ENCODE measurements at regions not wholly inside any gene's neighbourhood (a gene's known extent, or its start where the extent isn't known, plus 50 kb on each side); places are given as distances from the start of the nearest gene placed in this dataset.

GRCh38 chr3:168285506-168285905 lies 189.8 kb upstream of the GOLIM4 start:
- no peak overlapping the region for H3K9ac ChIP-seq (ENCODE audit: insufficient read length)
- no peak for DNase-seq (ENCODE audit: low read depth, low spot score)
- TF ChIP-seq EZH2 (IDR thresholded peaks at IDR 0.05) (no peak), FOXP2 (optimal IDR thresholded peaks at IDR 0.05; ENCODE audit: control extremely low read depth, extremely low read length, insufficient read depth) (no peak), POLR2AphosphoS5 (IDR thresholded peaks at IDR 0.05; ENCODE audit: borderline replicate concordance, low read depth, low read length) (no peak)
- no peak overlapping the region for H3K27ac ChIP-seq
- H3K36me3 ChIP-seq (ENCODE audit: insufficient read depth, low read length): no peaks in the 10 kb centered on the region
- no peak overlapping the region for H3K4me3 ChIP-seq
- H3K9me3 ChIP-seq (ENCODE audit: low read depth, low read length): no peaks in the 10 kb centered on the region

GRCh38 chr3:168284728-168285127 lies 189.0 kb upstream of the GOLIM4 start:
- Histone ChIP-seq H3K4me3 (no peak overlapping the region), H3K9ac (ENCODE audit: insufficient read length) (no peak overlapping the region), H3K27ac (no peak overlapping the region), H3K36me3 (ENCODE audit: insufficient read depth, low read length) (no peaks in the 10 kb centered on the region), H3K9me3 (ENCODE audit: low read depth, low read length) (no peaks in the 10 kb centered on the region)
- TF ChIP-seq EZH2 (IDR thresholded peaks at IDR 0.05) (no peak), FOXP2 (optimal IDR thresholded peaks at IDR 0.05; ENCODE audit: control extremely low read depth, extremely low read length, insufficient read depth) (no peak), POLR2AphosphoS5 (IDR thresholded peaks at IDR 0.05; ENCODE audit: borderline replicate concordance, low read depth, low read length) (no peak)
- no peak for DNase-seq (ENCODE audit: low read depth, low spot score)

GRCh38 chr3:168275662-168276061 lies 179.9 kb upstream of the GOLIM4 start:
- Histone ChIP-seq H3K9ac (ENCODE audit: insufficient read length) (no peak overlapping the region), H3K4me3 (no peak overlapping the region), H3K27ac (no peak overlapping the region), H3K36me3 (ENCODE audit: insufficient read depth, low read length) (no peaks in the 10 kb centered on the region), H3K9me3 (ENCODE audit: low read depth, low read length) (no peaks in the 10 kb centered on the region; the same call in 1 of the 2 replicates)
- no peak for TF ChIP-seq EZH2 (IDR thresholded peaks at IDR 0.05)
- no peak for DNase-seq (ENCODE audit: low read depth, low spot score)

GRCh38 chr3:168273917-168274316 lies 178.2 kb upstream of the GOLIM4 start:
- H3K27ac ChIP-seq: no peak overlapping the region
- TF ChIP-seq FOXP2 (optimal IDR thresholded peaks at IDR 0.05; ENCODE audit: control extremely low read depth, extremely low read length, insufficient read depth): no peak
- no peak for TF ChIP-seq EZH2 (IDR thresholded peaks at IDR 0.05)
- TF ChIP-seq POLR2AphosphoS5 (IDR thresholded peaks at IDR 0.05; ENCODE audit: borderline replicate concordance, low read depth, low read length): no peak
- DNase-seq (ENCODE audit: low read depth, low spot score): no peak

GRCh38 chr3:168273036-168273435 lies 177.3 kb upstream of the GOLIM4 start:
- no peak overlapping the region for H3K9ac ChIP-seq (ENCODE audit: insufficient read length)
- H3K4me3 ChIP-seq: no peak overlapping the region
- H3K27ac ChIP-seq: no peak overlapping the region
- TF ChIP-seq EZH2 (IDR thresholded peaks at IDR 0.05): no peak
- TF ChIP-seq POLR2AphosphoS5 (IDR thresholded peaks at IDR 0.05; ENCODE audit: borderline replicate concordance, low read depth, low read length): no peak
- no peaks in the 10 kb centered on the region for H3K36me3 ChIP-seq (ENCODE audit: insufficient read depth, low read length)
- H3K9me3 ChIP-seq (ENCODE audit: low read depth, low read length): no peaks in the 10 kb centered on the region; the same call in 1 of the 2 replicates
- DNase-seq (ENCODE audit: low read depth, low spot score): no peak

More at GRCh38 chr3:168273917-168274316, 178.2 kb upstream of the GOLIM4 start:
- Histone ChIP-seq H3K9ac (ENCODE audit: insufficient read length) (no peak overlapping the region), H3K4me3 (no peak overlapping the region), H3K9me3 (ENCODE audit: low read depth, low read length) (no peaks in the 10 kb centered on the region; the same call in 1 of the 2 replicates), H3K36me3 (ENCODE audit: insufficient read depth, low read length) (no peaks in the 10 kb centered on the region)

- no peak for TF ChIP-seq FOXP2 (optimal IDR thresholded peaks at IDR 0.05; ENCODE audit: control extremely low read depth, extremely low read length, insufficient read depth)
- TF ChIP-seq POLR2AphosphoS5 (IDR thresholded peaks at IDR 0.05; ENCODE audit: borderline replicate concordance, low read depth, low read length): no peak
- no peak for TF ChIP-seq EZH2 (IDR thresholded peaks at IDR 0.05)
- no peak overlapping the region for H3K27ac ChIP-seq
- no peak overlapping the region for H3K4me3 ChIP-seq
- no peaks in the 10 kb centered on the region; the same call in 1 of the 2 replicates for H3K9me3 ChIP-seq (ENCODE audit: low read depth, low read length)
- no peaks in the 10 kb centered on the region for H3K36me3 ChIP-seq (ENCODE audit: insufficient read depth, low read length)
- DNase-seq (ENCODE audit: low read depth, low spot score): no peak
- H3K9ac ChIP-seq (ENCODE audit: insufficient read length): no peak overlapping the region
These were observed 176.7 kb upstream of the GOLIM4 start for GRCh38 chr3:168272343-168272985.

- H3K9me3 ChIP-seq (ENCODE audit: low read depth, low read length): no peaks in the 10 kb centered on the region; the same call in 1 of the 2 replicates
- no peaks in the 10 kb centered on the region for H3K36me3 ChIP-seq (ENCODE audit: insufficient read depth, low read length)
- no peak overlapping the region for H3K9ac ChIP-seq (ENCODE audit: insufficient read length)
- no peak for DNase-seq (ENCODE audit: low read depth, low spot score)
- TF ChIP-seq EZH2 (IDR thresholded peaks at IDR 0.05): no peak
- no peak for TF ChIP-seq POLR2AphosphoS5 (IDR thresholded peaks at IDR 0.05; ENCODE audit: borderline replicate concordance, low read depth, low read length)
- TF ChIP-seq FOXP2 (optimal IDR thresholded peaks at IDR 0.05; ENCODE audit: control extremely low read depth, extremely low read length, insufficient read depth): no peak
- no peak overlapping the region for H3K4me3 ChIP-seq
- no peak overlapping the region for H3K27ac ChIP-seq
These were observed 176.2 kb upstream of the GOLIM4 start for GRCh38 chr3:168271932-168272331.

- Histone ChIP-seq H3K9ac (ENCODE audit: insufficient read length) (no peak overlapping the region), H3K36me3 (ENCODE audit: insufficient read depth, low read length) (no peaks in the 10 kb centered on the region), H3K9me3 (ENCODE audit: low read depth, low read length) (no peaks in the 10 kb centered on the region; the same call in 1 of the 2 replicates), H3K27ac (no peak overlapping the region), H3K4me3 (no peak overlapping the region)
- no peak for DNase-seq (ENCODE audit: low read depth, low spot score)
- TF ChIP-seq FOXP2 (optimal IDR thresholded peaks at IDR 0.05; ENCODE audit: control extremely low read depth, extremely low read length, insufficient read depth) (no peak), EZH2 (IDR thresholded peaks at IDR 0.05) (no peak), POLR2AphosphoS5 (IDR thresholded peaks at IDR 0.05; ENCODE audit: borderline replicate concordance, low read depth, low read length) (no peak)
These were observed 173.3 kb upstream of the GOLIM4 start for GRCh38 chr3:168269001-168269400.

- no peak overlapping the region for H3K9ac ChIP-seq (ENCODE audit: insufficient read length)
- no peaks in the 10 kb centered on the region; the same call in 1 of the 2 replicates for H3K9me3 ChIP-seq (ENCODE audit: low read depth, low read length)
- TF ChIP-seq POLR2AphosphoS5 (IDR thresholded peaks at IDR 0.05; ENCODE audit: borderline replicate concordance, low read depth, low read length) (no peak), FOXP2 (optimal IDR thresholded peaks at IDR 0.05; ENCODE audit: control extremely low read depth, extremely low read length, insufficient read depth) (no peak), EZH2 (IDR thresholded peaks at IDR 0.05) (no peak)
- DNase-seq (ENCODE audit: low read depth, low spot score): no peak
- no peak overlapping the region for H3K4me3 ChIP-seq
- no peaks in the 10 kb centered on the region for H3K36me3 ChIP-seq (ENCODE audit: insufficient read depth, low read length)
- no peak overlapping the region for H3K27ac ChIP-seq
These were observed 171.5 kb upstream of the GOLIM4 start for GRCh38 chr3:168267179-168267578.
